AG04450 (cell line): ENCODE measurements at regions not wholly inside any gene's neighbourhood (a gene's known extent, or its start where the extent isn't known, plus 50 kb on each side); places are given as distances from the start of the nearest gene placed in this dataset.

Experiments used
- CTCF ChIA-PET: fragments of 300-600, 350-600 bp; formaldehyde crosslinking; extraction: SDS; loops from one replicate; lab custom pipeline; 2022; ENCODE audit warnings: antibody characterized with exemption, inconsistent platforms; lab: Charles Lee
- POLR2A ChIA-PET: fragments of 350-600 bp; formaldehyde crosslinking; extraction: SDS; loops from one replicate; lab custom pipeline; 2021; ENCODE audit warnings: antibody characterized with exemption, inconsistent platforms; lab: Yijun Ruan, JAX
- DNase-seq: peaks from one replicate; pipeline ENCODE4 v3.0.0-alpha.2; 2011; ENCODE audit warnings: low read depth, low spot score
- H3K27ac ChIP-seq: one replicate; pipeline ENCODE4 v1.5.1; 2012; ENCODE audit warnings: low read depth, low read length, control low read depth
- H3K27me3 ChIP-seq: one replicate; pipeline ENCODE4 v1.6.0; 2012; ENCODE audit warnings: low read length; ENCODE audit not compliant: control insufficient read depth, insufficient read depth
- H3K4me3 ChIP-seq: 2 replicates; pipeline ENCODE4 v1.5.1; 2011; ENCODE audit warnings: mild to moderate bottlenecking, low read depth, low read length, control low read depth
- H3K9me3 ChIP-seq: 2 replicates; pipeline ENCODE4 v1.5.1; 2012; ENCODE audit warnings: low read length; ENCODE audit not compliant: control insufficient read depth, insufficient read depth
- CTCF ChIP-seq: IDR thresholded peaks from 2 replicates; pipeline ENCODE4 v1.5.1; 2011; ENCODE audit warnings: low read depth, low read length, control low read depth, inconsistent platforms

DNA sequence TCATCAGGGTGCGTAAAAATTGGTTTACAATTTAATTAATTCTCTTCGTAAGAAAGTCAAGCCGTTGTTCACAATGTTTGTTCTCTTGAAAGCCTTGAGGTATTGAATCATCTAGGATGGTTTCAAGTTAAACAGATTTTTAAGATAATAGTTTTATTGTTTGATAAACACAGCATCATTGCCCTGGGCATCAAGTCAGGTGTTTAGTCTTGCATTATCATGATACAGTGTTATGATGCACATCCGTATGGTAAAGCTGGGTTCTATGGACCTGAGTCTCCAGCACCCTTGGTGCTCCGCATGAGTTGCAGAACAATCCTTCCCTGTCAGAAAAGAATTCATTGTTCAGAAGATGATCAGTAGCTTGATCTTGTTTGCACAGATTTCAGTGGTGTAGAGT lies 359.5 kb downstream of the LMO4 start:
- no peak overlapping the region for H3K27ac ChIP-seq
- no peak overlapping the region for H3K4me3 ChIP-seq
- ChIA-PET POLR2A (no interaction called here), CTCF (no interaction called here)
- H3K27me3 ChIP-seq = no peaks in the 10 kb centered on the region
- no peaks in the 10 kb centered on the region for H3K9me3 ChIP-seq
- DNase-seq = no peak
- no peak for TF ChIP-seq CTCF

- Histone ChIP-seq H3K4me3 (no peak overlapping the region), H3K27ac (no peak overlapping the region), H3K9me3 (no peaks in the 10 kb centered on the region), H3K27me3 (no peaks in the 10 kb centered on the region)
- TF ChIP-seq CTCF = no peak
- ChIA-PET CTCF (no interaction called here), POLR2A (no interaction called here)
- no peak for DNase-seq
Observed at GRCh38 chr1:87689487-87689886, 360.8 kb downstream of the LMO4 start.

DNA sequence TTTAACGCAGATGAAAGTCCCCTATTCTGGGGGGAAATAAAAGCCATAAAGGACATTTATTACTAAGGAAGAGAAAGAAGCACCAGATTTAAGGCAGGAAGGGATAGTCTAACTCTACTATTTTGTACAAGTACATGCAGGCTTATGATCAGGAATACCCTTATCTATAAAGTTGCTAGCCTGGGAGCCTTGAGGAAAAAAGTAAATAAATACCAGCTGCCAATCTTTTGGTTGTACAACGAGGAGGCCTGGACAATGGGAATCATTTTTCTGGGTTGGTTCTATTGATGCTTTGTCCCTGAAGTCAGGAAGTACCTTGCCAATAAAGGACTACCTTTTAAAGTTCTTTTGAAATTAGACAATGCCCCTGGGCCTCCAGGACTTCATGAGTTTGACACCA lies 367.8 kb downstream of the LMO4 start:
- Histone ChIP-seq H3K9me3 (no peaks in the 10 kb centered on the region; the same call in 1 of the 2 replicates), H3K27me3 (no peaks in the 10 kb centered on the region), H3K27ac (no peak overlapping the region), H3K4me3 (no peak overlapping the region)
- TF ChIP-seq CTCF = no peak
- DNase-seq = no peak
- ChIA-PET POLR2A (no interaction called here), CTCF (interaction anchor here (1.0 kb wide), 1 partner anchor 257 kb away, joined by 3 read pairs; no protein-coding TSS in a partner anchor)

- no peak for DNase-seq
- no peak overlapping the region for H3K27ac ChIP-seq
- no peak for TF ChIP-seq CTCF
- no peak overlapping the region for H3K4me3 ChIP-seq
- ChIA-PET CTCF (no interaction called here), POLR2A (no interaction called here)
- H3K9me3 ChIP-seq = peaks cover 4% of the 10 kb centered on the region
- no peaks in the 10 kb centered on the region for H3K27me3 ChIP-seq
Observed at GRCh38 chr1:87702455-87702854, 373.8 kb downstream of the LMO4 start.

GRCh38 chr1:87705233-87705632 lies 376.6 kb downstream of the LMO4 start:
- Histone ChIP-seq H3K27ac (no peak overlapping the region), H3K4me3 (no peak overlapping the region), H3K9me3 (peaks cover 4% of the 10 kb centered on the region), H3K27me3 (no peaks in the 10 kb centered on the region)
- POLR2A ChIA-PET = no interaction called here
- DNase-seq = no peak
- CTCF ChIA-PET = no interaction called here
- TF ChIP-seq CTCF = no peak
